DMS 273 (cell line): ENCODE measurements at regions not wholly inside any gene's neighbourhood (a gene's known extent, or its start where the extent isn't known, plus 50 kb on each side); places are given as distances from the start of the nearest gene placed in this dataset.

ENCODE experiments used
- DNase-seq: peaks from one replicate; lab custom pipeline; 2025; ENCODE audit not compliant: unreplicated experiment; lab: John Stamatoyannopoulos, UW

- no peak for DNase-seq
These were observed 73.9 kb upstream of the FSTL5 start for GRCh38 chr4:162237676-162238075.

DNA sequence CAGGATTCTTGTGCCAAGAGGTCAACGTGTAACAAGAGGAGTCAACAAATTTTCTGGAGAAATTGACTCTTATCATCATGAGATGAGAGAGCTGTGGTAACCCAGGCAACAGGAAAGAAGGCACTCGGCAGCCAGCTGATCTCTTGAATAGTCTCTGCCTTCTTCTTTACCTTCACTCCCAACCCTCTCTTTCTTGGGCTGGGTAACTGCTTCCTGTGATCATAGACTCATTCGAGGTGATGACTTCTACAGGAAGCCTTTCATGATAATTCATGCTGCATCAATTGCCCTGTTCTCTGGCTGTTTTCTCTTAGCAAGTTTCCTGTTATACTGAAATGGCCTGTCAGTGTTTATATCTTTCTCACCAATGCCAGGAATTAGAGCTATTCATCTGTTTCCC is 70.8 kb upstream of the FSTL5 start:
- DNase-seq: no peak

GRCh38 chr4:162232349-162232748 is 68.5 kb upstream of the FSTL5 start:
- DNase-seq: no peak

DNA sequence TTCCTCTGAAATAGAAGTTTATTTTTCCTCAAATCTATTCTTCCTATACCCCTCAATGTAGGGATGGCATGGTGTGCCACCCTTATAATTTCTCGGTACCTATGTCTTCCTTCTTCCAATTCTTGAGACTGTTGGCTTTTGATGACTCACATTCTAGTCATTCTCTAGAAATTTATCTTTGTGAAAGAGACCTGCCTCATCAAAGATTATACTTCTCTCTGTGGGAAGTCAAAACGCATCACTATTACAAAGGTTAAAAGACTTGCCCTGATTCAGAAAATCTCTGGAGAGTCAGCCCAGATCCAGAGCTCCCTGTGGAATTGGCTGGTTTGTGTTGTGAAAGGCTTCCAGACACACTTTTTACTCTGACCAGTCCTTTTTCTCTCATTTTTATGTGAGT is 65.9 kb upstream of the FSTL5 start:
- DNase-seq: no peak

DNA sequence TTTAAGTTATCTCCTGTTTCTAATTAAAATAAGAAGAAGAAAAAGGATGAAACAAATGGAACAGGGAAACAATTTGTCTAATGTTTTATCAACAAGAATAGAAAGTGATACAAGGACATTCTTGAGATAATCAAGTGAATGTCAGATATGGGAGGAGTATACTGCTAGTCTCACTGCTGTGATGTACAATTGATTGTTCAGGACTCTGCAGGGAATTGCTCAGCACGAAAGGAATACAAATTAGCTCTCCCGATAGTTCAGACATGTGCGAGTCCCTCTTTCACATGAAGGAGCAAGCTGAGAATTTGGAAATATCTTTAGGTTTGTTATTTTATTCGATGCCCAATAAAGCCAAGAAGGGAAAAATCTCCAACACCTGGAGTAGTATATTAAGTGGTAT is 57.3 kb upstream of the FSTL5 start:
- no peak for DNase-seq
